ENCODE measurements at regions not wholly inside any gene's neighbourhood (a gene's known extent, or its start where the extent isn't known, plus 50 kb on each side); places are given as distances from the start of the nearest gene placed in this dataset.
A peak's percentile ranks its signal among the peaks of the same experiment; 100 is the strongest.

DNA sequence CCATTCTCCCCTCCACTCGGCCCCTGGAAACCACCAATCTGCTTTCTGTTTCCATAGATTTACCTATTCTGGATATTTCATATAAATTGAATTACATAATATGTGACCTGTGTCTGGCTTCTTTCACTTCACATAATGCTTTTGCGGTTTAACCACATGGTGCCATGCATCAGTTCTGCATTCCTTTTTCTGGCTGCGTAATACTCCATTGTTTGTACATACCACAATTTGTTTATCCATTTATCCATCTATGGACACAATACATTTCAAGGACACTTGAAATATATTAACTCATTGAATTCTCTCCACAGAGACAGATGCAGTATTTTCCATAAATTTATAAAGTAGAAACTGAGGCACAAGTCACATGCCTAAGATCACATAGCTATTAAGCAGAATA is 110.3 kb upstream of the ETV6 start:
- Histone ChIP-seq H3K4me2 (ENCODE audit: insufficient read depth, low read length) (no peak overlapping the region), H2AFZ (ENCODE audit: low read depth, low read length) (no peak overlapping the region), H3K79me2 (ENCODE audit: control insufficient read depth, insufficient read depth, low read length) (no peaks in the 10 kb centered on the region), H3K4me1 (replicated peaks in 1 of 2; ENCODE audit: control insufficient read depth in 2 of 2, insufficient read depth in 2 of 2, low read length in 2 of 2) (no peaks in the 10 kb centered on the region), H3K27me3 (ENCODE audit: control insufficient read depth in 2 of 2, insufficient read depth in 2 of 2, low read length in 2 of 2) (peaks cover 0 to 9% of the 10 kb centered on the region in 2 experiments; a peak in 2 of 5 replicates), H3K9ac (ENCODE audit: insufficient read depth in 1 of 2, low read depth in 2 of 2, low read length in 2 of 2) (no peak overlapping the region), H3K4me3 (no peak overlapping the region), H4K20me1 (replicated peaks; ENCODE audit: control insufficient read depth, insufficient read depth, low read length) (no peaks in the 10 kb centered on the region), H3K36me3 (ENCODE audit: control insufficient read depth, insufficient read depth, low read length) (no peaks in the 10 kb centered on the region), H3K9me3 (replicated peaks; ENCODE audit: control insufficient read depth, insufficient read depth, low read depth, low read length) (no peaks in the 10 kb centered on the region), H3K9me1 (ENCODE audit: control insufficient read depth, insufficient read depth, low read length) (no peaks in the 10 kb centered on the region), H3K27ac (ENCODE audit: extremely low read depth, low read depth, low read length) (no peak overlapping the region)
- WGBS (ENCODE audit: insufficient coverage, low coverage, missing lambda C conversion rate), result 10% methylated on average over 3 of the region's 3 CpGs
- ChIA-PET CTCF (ENCODE audit: low intra/inter-chr PET ratio) (no interaction called here), POLR2A (no interaction called here)
- DNase-seq (ENCODE audit: extremely low read depth in 1 of 4, low spot score in 3 of 4) (no peak), ATAC-seq (no peak), FAIRE-seq (no peak)
- in situ Hi-C loops (cut with MboI), result no loop called here
- BruUV-seq (replicated peaks), result no TSS peak
- TF ChIP-seq ZNF695 (CRISPR knock-in tag; IDR thresholded peaks at IDR 0.05) (no peak), ZNF146 (CRISPR knock-in tag; IDR thresholded peaks at IDR 0.05; ENCODE audit: unreplicated experiment) (peak; percentile 45)
- intact Hi-C loops (cut with micrococcal nuclease), result no loop called here

GRCh38 chr12:11540156-11540555 is 109.3 kb upstream of the ETV6 start:
- TF ChIP-seq, protein P1, sequence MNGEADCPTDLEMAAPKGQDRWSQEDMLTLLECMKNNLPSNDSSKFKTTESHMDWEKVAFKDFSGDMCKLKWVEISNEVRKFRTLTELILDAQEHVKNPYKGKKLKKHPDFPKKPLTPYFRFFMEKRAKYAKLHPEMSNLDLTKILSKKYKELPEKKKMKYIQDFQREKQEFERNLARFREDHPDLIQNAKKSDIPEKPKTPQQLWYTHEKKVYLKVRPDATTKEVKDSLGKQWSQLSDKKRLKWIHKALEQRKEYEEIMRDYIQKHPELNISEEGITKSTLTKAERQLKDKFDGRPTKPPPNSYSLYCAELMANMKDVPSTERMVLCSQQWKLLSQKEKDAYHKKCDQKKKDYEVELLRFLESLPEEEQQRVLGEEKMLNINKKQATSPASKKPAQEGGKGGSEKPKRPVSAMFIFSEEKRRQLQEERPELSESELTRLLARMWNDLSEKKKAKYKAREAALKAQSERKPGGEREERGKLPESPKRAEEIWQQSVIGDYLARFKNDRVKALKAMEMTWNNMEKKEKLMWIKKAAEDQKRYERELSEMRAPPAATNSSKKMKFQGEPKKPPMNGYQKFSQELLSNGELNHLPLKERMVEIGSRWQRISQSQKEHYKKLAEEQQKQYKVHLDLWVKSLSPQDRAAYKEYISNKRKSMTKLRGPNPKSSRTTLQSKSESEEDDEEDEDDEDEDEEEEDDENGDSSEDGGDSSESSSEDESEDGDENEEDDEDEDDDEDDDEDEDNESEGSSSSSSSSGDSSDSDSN (IDR thresholded peaks at IDR 0.05; ENCODE audit: borderline replicate concordance in 1 of 2, low read depth in 2 of 2, low read length in 2 of 2), result no peak
- TF ChIP-seq BCL6 (CRISPR knock-in tag; IDR thresholded peaks at IDR 0.05), result no peak
- no peak for TF ChIP-seq CREB1 (IDR thresholded peaks at IDR 0.05)
- no peak for TF ChIP-seq CREB1 (CRISPR knock-in tag; IDR thresholded peaks at IDR 0.05)
- TF ChIP-seq COPS2 (conservative IDR thresholded peaks at IDR 0.05), result no peak
- H3K4me2 ChIP-seq (ENCODE audit: insufficient read depth, low read length), result no peak overlapping the region
- FAIRE-seq, result no peak
- ChIA-PET CTCF (ENCODE audit: low intra/inter-chr PET ratio) (no interaction called here), POLR2A (no interaction called here)
- H4K20me1 ChIP-seq (replicated peaks; ENCODE audit: control insufficient read depth, insufficient read depth, low read length), result no peaks in the 10 kb centered on the region
- BruUV-seq (replicated peaks), result no TSS peak
- no peak overlapping the region for H3K4me3 ChIP-seq
- H3K4me1 ChIP-seq (replicated peaks in 1 of 2; ENCODE audit: control insufficient read depth in 2 of 2, insufficient read depth in 2 of 2, low read length in 2 of 2), result no peaks in the 10 kb centered on the region
- no peaks in the 10 kb centered on the region for H3K9me1 ChIP-seq (ENCODE audit: control insufficient read depth, insufficient read depth, low read length)
- H3K27ac ChIP-seq (ENCODE audit: extremely low read depth, low read depth, low read length), result no peak overlapping the region
- intact Hi-C loops (cut with micrococcal nuclease), result no loop called here
- no peak overlapping the region for H3K9ac ChIP-seq (ENCODE audit: insufficient read depth in 1 of 2, low read depth in 2 of 2, low read length in 2 of 2)
- in situ Hi-C loops (cut with MboI), result no loop called here
- no peaks in the 10 kb centered on the region for H3K9me3 ChIP-seq (replicated peaks; ENCODE audit: control insufficient read depth, insufficient read depth, low read depth, low read length)
- no peaks in the 10 kb centered on the region for H3K79me2 ChIP-seq (ENCODE audit: control insufficient read depth, insufficient read depth, low read length)
- H3K27me3 ChIP-seq (ENCODE audit: control insufficient read depth in 2 of 2, insufficient read depth in 2 of 2, low read length in 2 of 2), result peaks cover 0 to 4% of the 10 kb centered on the region in 2 experiments; a peak in 2 of 5 replicates
- no peak for ATAC-seq
- DNase-seq (ENCODE audit: extremely low read depth in 1 of 4, low spot score in 3 of 4), result no peak
- H3K36me3 ChIP-seq (ENCODE audit: control insufficient read depth, insufficient read depth, low read length), result no peaks in the 10 kb centered on the region
- WGBS (ENCODE audit: insufficient coverage, low coverage, missing lambda C conversion rate), result 0% methylated on average over 2 of the region's 2 CpGs
- no peak overlapping the region for H2AFZ ChIP-seq (ENCODE audit: low read depth, low read length)

Data from K562 (cell line).